Thoracic aorta (tissue), 2 donors: ENCODE measurements at regions not wholly inside any gene's neighbourhood (a gene's known extent, or its start where the extent isn't known, plus 50 kb on each side); places are given as distances from the start of the nearest gene placed in this dataset.

Source experiments
- ATAC-seq: fragments of 150-250 bp; one replicate; pipeline ENCODE4 v1.8.0; 2017; ENCODE audit warnings: low read depth; ENCODE audit not compliant: insufficient number of reproducible peaks, low FRiP score
- DNase-seq: peaks from one replicate; pipeline ENCODE4 v3.0.0-alpha.2; 2020; ENCODE audit warnings: low spot score
- H3K27ac ChIP-seq, 2 donors: fragments of 200-600 bp; sonication (generic); 1 replicate in 1 of 2; 2 replicates in 1 of 2; pipeline ENCODE4 v1.5.1; 2016; ENCODE audit warnings: mild to moderate bottlenecking in 2 of 2, moderate library complexity in 2 of 2
- H3K27me3 ChIP-seq: fragments of 200-600 bp; sonication (generic); replicated peaks from 2 replicates; pipeline ENCODE4 v1.6.0; 2016; ENCODE audit warnings: mild to moderate bottlenecking; ENCODE audit not compliant: insufficient read depth
- H3K36me3 ChIP-seq: fragments of 200-600 bp; sonication (generic); one replicate; pipeline ENCODE4 v1.5.1; 2016
- H3K4me1 ChIP-seq, 2 donors: fragments of 200-600 bp; sonication (generic); 1 replicate in 1 of 2; 2 replicates in 1 of 2; pipeline versions ENCODE4 v1.5.1 to v1.6.0; 2016; ENCODE audit warnings: low read depth in 2 of 2, mild to moderate bottlenecking in 1 of 2; ENCODE audit not compliant: control insufficient read depth in 1 of 2
- H3K4me3 ChIP-seq: fragments of 200-600 bp; sonication (generic); 2 replicates; pipeline ENCODE4 v1.5.1; 2016; ENCODE audit warnings: mild to moderate bottlenecking
- H3K9me3 ChIP-seq: fragments of 200-600 bp; sonication (generic); 2 replicates; pipeline ENCODE4 v1.5.1; 2016
- CTCF ChIP-seq: fragments of 200-600 bp; sonication (generic); IDR thresholded peaks from one replicate; pipeline ENCODE4 v1.5.1; 2019; ENCODE audit warnings: antibody characterized with exemption

GRCh38 chr9:11537566-11537965, 924.8 kb upstream of the PTPRD start:
- Histone ChIP-seq H3K27ac (no peak overlapping the region), H3K4me3 (no peak overlapping the region), H3K4me1 (no peaks in the 10 kb centered on the region), H3K9me3 (no peaks in the 10 kb centered on the region), H3K36me3 (no peaks in the 10 kb centered on the region), H3K27me3 (no peaks in the 10 kb centered on the region)
- DNase-seq, result no peak
- ATAC-seq, result no peak
- TF ChIP-seq CTCF, result no peak

DNA sequence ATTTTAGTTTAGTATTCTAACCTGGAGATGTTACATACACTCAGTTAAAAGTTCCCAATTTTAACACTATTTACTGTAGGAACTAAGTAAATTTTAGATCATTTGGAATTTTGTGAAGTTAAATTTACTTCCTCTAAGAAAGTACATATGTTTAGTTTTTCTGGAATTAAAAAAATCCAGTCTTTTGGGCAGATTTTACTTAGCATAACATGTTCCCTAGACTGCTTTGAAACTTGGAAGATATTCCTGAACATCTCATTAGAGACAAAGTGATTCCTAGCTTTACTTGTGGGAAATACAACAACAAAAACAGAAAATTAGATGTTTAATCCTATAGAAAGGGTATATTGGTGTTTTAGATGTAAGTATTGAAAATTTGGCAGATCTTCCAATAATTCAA, 930.0 kb upstream of the PTPRD start:
- no peak overlapping the region for H3K27ac ChIP-seq
- no peak for TF ChIP-seq CTCF
- no peaks in the 10 kb centered on the region for H3K4me1 ChIP-seq
- no peak for ATAC-seq
- DNase-seq, result no peak
- H3K9me3 ChIP-seq, result no peaks in the 10 kb centered on the region
- no peaks in the 10 kb centered on the region for H3K27me3 ChIP-seq
- no peak overlapping the region for H3K4me3 ChIP-seq
- H3K36me3 ChIP-seq, result no peaks in the 10 kb centered on the region

DNA sequence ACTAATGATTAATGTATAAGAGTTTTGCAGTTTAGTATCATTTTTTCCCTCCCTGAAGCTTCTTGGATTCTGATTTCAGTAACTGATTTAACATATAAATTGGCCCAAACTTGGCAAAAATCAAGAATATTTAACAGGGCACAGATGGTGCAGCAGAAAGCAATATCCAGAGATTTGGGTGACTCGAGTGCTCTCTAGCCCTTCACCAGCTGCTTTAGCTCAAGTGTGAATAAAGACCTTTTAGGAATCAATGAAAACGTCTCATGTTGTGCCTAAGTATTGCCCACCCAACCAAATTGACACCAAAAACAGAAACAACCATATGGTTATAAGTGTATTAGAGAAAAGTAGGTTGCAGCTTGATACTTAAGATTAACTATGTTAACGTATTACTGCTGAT, 933.4 kb upstream of the PTPRD start:
- Histone ChIP-seq H3K36me3 (no peaks in the 10 kb centered on the region), H3K27me3 (no peaks in the 10 kb centered on the region), H3K4me3 (no peak overlapping the region), H3K9me3 (no peaks in the 10 kb centered on the region), H3K27ac (no peak overlapping the region), H3K4me1 (no peaks in the 10 kb centered on the region)
- ATAC-seq (no peak), DNase-seq (no peak)
- TF ChIP-seq CTCF, result no peak

- DNase-seq (no peak), ATAC-seq (no peak)
- TF ChIP-seq CTCF, result no peak
- no peaks in the 10 kb centered on the region for H3K9me3 ChIP-seq
- no peaks in the 10 kb centered on the region for H3K4me1 ChIP-seq
- no peaks in the 10 kb centered on the region for H3K36me3 ChIP-seq
- no peak overlapping the region for H3K4me3 ChIP-seq
- no peaks in the 10 kb centered on the region for H3K27me3 ChIP-seq
- H3K27ac ChIP-seq, result no peak overlapping the region
These were observed 936.6 kb upstream of the PTPRD start for GRCh38 chr9:11549311-11549794.

DNA sequence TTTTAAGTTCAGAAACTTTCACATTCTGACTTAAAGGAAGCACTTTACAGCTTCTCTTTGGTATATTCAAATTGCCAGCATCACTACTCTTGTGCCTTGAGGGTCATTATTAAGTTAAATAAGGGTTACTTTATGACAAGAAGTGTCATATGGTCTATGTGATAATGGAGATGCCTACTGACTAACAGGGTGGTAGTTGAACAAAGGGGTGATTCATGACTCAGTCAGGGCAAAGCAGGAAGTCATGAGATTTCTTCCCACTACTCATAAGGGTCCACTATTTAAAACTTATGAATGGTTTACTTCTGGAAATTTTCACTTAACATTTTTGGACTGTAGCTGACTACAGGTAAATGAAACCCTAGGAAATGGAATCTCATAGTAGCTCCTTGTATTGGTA, 938.3 kb upstream of the PTPRD start:
- DNase-seq (no peak), ATAC-seq (no peak)
- Histone ChIP-seq H3K27me3 (no peaks in the 10 kb centered on the region), H3K36me3 (no peaks in the 10 kb centered on the region), H3K4me3 (no peak overlapping the region), H3K4me1 (no peaks in the 10 kb centered on the region), H3K9me3 (no peaks in the 10 kb centered on the region), H3K27ac (no peak overlapping the region)
- TF ChIP-seq CTCF, result no peak
